GM18507 (cell line): ENCODE measurements at regions not wholly inside any gene's neighbourhood (a gene's known extent, or its start where the extent isn't known, plus 50 kb on each side); places are given as distances from the start of the nearest gene placed in this dataset.

Experiments used
- DNase-seq: peaks from one replicate; pipeline ENCODE4 v3.0.0; 2011; ENCODE audit warnings: low read depth; ENCODE audit not compliant: insufficient read length; ENCODE audit errors: extremely low spot score
- FAIRE-seq: peaks from 2 replicates; lab custom pipeline; 2011; peaks lifted over from hg19 to GRCh38; lab: Jason Lieb, UNC

DNA sequence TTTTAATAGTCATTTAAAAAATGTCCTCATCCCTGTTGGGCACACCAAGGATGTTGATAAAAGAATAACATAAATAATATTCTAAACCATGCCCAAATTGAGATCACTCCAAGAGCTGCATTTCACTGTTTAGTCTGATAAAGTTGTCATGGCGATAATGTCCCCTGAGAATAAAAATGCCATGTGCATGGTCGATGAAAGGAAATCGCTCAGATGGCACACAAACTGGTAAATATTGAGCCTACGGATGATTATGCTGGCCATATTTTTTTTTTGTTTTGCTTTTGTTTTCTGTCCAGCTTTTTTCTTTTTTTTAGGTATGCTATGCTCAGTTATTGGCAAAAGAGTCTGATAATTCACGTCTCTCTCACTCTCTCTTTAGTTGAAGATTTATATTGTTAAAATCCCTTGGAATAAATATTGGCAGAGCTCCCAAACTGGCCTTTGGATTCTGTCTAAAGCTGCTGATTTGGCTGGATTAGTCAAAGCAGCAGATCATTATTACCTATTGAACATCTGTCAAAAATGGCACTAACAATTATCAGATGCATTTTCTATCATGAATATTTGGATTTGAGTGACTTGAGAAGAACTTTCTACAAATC lies 643.8 kb downstream of the SQOR start:
- FAIRE-seq, result no peak
- no peak for DNase-seq

DNA sequence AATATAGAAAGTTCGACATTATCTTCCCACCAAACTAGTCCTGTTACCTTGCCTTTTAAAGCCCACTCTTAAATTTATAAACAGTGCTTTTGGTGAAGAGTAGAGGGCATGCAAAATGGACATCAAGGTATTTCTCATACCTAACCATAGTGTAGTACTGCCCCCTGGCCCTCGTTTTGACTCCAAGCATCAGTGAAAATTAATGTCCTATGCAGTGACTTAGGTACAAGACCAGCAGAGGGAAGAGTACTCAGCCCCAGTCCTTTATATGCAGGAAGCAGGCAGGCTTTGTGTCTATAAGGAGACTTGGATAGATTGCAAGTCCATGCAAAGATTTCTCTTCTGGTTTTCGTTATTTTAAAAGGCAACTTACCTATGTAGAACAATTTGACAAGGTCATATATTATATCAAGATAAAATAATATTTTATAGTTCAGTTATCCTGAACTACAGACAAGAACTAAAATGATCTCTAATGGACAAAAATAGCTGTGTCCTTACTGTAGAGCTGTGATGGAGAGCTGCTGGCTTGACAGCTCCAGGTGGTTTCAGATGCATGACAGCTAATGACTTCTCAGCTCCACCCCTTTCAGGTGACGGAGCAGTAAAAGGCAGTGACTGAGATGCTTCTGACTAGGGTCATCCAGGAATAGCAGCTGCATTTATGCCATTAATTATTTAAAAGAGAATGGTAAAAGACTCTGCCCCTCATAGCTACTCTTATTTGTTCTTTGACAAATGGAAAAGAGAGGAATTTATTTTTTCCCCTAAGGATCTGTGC lies 646.1 kb downstream of the SQOR start:
- DNase-seq (no peak), FAIRE-seq (no peak)

DNA sequence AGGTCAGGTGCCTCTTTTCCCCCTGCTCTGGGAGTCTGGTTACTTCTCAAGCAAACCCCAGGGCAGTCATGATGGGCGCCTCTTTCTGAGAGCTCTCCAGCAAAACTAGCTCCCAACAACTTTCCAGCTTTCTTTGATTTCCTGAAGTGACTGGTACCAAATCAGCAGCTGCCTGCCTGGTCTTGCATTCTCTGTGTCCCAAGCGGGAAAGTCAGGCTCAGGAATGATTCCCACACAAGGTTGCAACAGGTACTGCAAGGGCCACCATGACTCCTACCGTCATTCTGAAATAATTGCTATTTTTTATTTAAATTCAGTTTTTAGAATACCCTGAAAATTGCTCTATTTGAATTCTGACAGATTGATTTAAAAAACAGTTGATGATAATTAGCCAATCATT lies 658.7 kb downstream of the SQOR start:
- no peak for FAIRE-seq
- no peak for DNase-seq

DNA sequence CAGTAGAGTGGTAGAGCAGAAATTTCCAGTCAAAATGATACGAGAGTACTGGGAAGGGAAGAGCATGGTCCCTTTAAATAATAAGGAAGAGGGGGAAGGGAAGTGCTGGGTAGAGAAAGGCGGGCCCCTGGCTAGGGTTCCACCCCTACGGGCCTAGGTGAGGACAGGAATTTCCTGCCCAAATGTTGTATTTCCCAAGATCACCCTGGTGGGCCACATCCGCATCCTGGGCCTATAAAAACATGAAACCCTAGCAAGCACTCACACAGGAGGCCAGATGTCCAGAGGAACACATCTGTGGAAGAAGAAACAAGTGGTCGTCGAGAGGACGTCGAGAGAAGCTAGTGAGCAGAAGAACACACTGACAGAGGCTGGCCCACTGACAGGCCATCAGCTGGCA lies 661.2 kb downstream of the SQOR start:
- FAIRE-seq, result no peak

DNA sequence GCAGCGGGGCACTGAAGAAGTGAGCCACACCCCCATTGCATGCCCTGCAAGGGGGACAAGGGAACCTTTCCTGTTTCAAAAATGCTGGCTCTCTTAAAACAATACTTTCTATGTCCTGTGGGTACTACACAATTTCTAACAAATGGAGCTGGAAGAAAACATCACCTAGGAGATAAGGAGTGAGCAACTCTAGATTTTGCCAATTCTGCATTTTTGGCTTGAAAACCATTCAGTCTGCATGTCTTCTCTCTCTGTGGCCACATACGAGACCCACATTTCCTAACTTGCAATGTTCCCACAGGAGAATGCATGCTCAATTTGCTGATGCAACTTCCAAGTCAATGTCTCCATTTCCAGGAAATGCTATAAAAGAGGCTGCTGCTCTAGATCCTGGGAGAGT lies 662.0 kb downstream of the SQOR start:
- no peak for DNase-seq
- no peak for FAIRE-seq

More for the DNA sequence above, 661.2 kb downstream of the SQOR start:
- no peak for DNase-seq

DNA sequence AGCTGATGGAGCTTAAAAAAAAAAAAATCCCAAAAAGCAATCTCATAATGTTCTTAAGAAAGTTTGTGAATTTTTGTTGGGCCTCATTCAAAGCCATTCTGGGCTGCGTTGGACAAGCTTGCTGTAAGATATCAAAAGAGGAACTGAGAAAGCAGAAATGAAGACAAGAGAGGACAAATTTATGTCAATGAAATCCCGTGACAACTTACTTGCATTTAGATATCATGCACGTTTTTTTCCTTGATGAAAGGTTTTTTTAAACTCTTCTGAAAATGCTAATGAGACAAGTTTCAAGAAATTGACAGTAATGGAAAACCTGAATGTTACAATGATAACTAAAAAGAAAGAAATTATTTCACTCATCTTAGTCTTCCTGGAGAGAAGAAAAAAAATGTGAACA lies 662.9 kb downstream of the SQOR start:
- no peak for FAIRE-seq
- DNase-seq, result no peak

DNA sequence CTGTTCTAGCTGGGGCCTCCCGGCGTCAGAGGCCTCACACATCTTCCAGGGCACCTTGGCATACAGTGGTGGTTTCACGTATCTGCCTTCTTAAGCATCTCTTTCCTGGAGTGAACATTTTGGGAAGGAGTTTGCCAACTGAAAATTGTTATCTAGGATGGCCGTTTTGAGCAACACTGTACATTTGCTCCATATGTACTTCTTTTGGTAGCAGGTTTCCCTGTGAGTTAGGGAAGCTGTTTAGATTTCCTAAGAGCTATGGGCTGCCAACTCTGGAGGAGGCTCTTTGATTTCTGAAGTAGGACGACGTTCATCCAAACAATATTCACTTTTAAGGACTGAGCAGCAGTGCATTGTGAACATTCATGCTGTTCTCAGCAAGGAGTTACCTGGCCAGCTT lies 665.9 kb downstream of the SQOR start:
- FAIRE-seq (no peak), DNase-seq (no peak)

DNA sequence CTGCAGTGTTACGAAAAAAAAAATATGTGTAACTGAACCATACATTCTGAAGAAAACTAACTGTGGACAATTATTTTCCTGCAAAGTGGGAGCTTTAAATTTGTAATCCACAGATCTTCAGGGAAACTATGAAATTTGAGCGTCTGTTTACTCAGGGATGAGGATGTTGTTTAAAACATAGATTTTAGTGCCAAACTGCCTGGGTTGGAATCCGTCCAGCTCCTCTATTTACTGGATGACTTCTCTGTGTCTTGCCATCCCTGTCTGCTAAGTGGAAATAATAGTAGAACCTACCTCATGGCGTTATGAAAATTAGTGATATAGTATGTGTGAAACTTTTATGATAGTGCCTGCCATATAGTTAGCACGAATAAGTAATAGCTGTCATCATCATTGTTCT lies 666.5 kb downstream of the SQOR start:
- FAIRE-seq (no peak), DNase-seq (no peak)

DNA sequence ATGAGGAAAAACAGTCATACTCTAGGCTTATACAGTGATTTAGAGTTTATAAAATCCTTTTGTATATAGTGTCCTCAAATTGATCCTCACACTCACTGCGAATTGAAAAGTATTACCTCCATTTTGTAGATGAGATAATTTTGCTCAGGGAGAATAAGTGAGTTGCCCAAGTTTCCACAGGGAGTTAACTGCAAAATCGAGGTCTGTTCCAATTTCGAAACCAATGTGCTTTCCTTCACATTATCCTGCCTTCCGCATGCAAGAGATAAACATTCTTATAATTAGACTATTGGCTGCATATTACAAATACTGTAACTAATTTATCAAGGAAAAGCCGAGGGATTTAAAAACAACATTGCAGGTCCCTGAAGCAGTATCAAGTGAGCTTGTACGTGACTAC lies 667.0 kb downstream of the SQOR start:
- FAIRE-seq (no peak), DNase-seq (no peak)

DNA sequence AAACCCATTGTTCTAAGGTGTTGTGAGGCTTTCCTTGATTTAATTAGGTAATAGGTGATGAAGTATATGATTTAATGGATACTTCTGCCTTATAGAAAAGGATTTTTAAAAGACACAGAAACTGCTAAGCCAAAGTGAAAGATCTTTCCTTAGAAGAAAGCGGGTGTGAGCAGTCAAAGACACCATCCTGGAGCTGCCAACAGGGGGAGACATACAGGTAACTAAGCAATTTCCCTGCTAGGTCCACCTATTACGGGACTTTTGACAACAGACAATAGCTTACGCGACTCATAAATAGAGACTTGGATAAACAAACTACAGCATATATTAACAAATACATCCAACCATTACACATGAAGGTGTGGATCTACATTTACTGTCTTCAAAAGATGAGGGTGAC lies 669.5 kb downstream of the SQOR start:
- DNase-seq, result no peak
- no peak for FAIRE-seq

DNA sequence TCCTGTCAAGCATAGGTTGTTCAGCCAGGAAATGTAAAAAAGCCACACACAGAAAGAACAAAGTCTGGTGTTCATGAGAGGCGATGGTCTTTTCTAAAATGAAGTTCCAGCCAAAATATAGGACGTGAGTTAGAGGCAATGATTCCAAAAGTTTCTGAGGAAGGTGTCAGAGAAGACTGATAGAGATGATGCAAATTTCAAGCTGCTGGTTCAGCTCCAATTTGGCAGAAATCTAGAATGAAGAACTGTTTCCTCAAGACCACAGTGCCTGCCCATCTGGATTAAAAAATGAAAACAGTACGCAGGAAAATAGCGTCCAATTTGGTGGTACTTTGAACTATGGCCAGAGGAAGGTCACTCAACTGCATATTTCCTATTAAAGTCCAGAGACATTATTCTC lies 672.9 kb downstream of the SQOR start:
- DNase-seq (no peak), FAIRE-seq (no peak)

DNA sequence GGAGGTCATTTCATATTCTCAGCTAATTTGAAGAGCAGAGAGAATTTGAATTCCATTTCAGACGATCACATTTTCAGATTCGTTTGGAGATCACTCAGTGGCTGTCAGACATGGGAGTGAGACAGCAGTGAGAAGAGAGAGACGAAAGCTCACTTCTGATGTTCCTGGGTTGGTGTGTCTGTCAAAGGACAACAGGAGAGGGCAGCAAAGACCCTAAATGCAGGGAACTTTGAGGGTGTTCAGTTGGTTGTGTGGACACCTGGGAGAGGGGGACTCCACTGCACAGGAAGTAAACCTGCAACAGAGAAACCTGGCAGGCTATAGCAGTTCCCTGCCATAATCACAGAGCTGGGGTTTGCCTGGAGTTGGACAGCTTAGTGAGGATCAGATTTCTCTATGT lies 675.1 kb downstream of the SQOR start:
- FAIRE-seq (no peak), DNase-seq (no peak)

DNA sequence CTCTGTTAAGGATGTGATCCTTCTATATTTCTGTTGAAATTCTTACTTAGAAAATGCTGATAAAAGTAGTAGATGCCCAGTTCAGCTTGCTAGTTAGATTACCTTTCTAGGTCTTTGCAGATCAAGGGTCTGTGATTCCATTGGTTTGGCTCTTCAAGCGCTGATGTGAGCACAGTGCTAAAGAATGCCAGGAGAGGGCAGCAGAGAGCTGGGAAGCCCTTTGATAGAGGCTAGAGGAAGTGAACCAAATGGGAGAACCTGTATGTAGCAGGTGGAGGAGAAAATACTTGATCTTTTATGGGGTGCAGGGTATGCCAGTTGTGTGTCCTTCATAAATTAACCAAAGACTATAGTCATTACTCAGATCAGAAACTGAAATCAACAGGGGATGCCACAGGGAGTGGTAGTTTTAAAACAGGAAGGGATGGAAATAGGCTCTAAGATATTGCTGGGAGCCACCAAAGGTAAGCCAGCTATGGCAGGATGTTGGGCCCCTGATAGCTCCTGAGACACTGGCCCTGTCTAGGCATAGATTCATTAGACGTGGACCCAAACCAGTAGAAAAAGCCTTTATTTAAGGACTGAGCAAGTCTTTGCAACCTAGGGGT lies 677.4 kb downstream of the SQOR start:
- DNase-seq (peak; percentile 2), FAIRE-seq (peak; percentile 45)

DNA sequence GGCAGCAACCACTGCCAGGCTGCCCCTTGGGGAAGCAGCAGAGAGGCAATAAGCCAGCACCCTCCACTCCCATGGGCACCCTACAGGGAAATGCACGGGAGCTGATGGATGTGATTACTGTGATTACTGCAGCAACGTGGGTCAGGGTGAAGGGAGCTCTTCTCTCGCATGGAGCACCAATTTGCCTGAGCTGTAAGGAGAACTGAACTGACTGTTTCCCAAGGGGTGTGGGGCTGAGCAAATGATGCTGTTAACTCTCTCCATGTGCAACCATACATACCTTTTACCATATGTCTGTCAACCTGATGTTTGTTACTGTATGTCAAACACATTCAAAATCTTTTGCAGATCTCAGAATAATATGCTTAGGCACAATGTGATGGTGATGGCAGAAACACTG lies 680.6 kb downstream of the SQOR start:
- DNase-seq (no peak), FAIRE-seq (no peak)

DNA sequence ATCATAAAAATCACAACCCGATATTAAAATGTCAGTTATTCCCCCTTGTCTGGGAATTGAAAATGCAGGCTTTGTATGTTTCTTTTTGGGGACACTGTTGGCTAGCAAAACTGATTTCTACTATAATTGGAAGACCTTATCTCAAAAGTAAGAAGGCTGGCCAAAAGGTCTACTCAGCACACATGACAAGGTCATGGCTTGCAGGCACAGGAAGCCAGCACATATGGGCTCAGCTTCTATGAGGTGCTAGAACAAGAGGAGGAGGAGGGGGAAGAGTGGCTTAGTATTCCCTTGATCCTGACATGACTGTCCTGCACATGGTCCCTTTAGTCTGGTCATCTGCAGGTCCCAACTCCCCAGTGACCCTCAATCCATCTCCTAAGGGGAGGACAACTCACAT lies 681.2 kb downstream of the SQOR start:
- FAIRE-seq, result no peak
- DNase-seq, result no peak

DNA sequence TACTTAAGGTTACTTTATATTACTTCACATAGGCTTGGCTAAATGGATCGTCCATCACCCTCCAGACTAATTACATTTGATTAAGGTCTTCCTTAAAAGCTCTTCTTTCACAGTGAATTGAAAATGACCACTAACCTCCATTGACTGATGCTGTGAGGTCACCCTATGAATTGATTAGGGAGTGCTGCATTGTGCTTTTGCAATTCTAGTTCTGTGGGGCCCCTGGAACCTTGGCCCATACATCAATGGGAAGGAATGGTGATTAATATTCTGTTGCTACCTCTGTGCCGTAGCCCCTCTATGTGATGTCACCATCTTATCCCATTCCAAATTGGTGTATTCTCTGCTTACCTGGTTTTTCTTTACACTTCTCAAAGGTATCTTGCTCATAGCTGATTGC lies 682.2 kb downstream of the SQOR start:
- no peak for DNase-seq
- FAIRE-seq, result no peak

DNA sequence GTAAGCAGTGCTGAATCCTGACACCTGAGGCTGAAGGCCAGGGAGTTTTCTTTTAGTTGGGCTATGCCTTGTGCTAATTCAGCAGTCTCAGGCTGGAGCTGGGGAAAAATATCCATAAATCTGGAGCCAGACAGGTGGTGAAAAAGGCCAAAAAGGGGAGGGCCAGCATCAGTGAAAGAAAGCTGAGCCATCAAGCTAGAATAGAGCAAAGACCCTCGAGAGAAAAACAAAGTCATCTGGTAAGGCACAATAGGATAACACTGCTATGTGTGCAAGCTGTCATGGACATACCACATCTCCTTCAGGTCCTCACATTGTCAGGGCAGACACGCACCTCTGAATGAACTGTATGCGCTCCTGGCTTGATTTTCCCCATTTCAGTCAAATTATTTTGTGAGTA lies 687.9 kb downstream of the SQOR start:
- no peak for DNase-seq
- FAIRE-seq, result no peak

DNA sequence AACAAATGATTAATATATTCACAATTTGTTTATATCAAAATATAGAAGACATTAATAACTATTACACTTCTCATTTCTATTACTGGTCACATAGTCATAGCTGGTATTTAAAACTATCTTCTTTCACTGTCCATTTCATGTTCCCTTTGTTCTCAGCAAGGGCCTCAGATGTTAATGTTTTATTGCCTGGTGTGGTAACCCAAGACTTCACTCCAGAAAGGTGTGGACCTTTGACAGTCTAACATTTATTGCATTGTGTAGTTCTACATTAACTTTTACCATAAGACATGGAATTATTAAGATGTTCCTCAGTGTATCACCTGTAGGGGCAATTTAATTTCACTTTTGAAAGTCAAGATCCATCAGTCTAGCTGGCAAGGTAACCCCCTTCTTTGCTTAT lies 691.3 kb downstream of the SQOR start:
- no peak for DNase-seq
- FAIRE-seq, result no peak

DNA sequence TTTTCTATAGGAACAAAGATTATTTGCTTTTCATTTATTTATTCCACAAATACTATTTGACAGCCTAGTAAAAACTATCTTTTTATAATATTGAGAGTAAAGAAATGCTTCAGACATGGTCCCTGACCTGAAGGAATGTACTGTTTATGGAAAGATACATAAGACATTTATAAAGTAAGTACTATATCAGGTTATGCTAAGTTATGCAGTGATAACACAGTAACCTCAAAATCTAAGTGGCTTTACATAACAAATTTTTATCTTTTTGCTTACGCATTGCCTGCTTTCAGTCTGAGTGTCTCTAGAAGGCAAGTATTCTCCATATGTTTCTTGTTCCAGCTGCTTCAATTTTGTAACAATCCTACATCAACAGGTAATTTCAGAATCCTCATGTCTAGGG lies 694.0 kb downstream of the SQOR start:
- FAIRE-seq (no peak), DNase-seq (no peak)

DNA sequence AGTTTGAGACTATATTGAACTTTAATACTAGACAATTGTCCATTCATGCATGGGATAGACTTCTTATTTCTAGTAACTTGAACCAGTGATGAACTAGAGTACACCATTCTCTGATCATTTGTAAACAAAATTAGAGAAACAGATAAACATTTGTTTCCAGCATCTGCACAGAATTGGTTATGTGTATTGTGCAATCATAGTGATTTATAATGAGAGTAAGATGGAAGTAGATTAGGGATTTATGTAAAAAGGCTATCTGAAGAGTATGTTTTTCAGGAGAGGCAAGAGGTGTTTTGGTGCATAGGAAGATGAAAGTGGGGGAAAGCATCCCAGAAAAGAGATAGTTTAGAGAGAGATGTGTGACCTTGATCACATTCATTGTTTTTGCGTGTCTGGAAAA lies 695.0 kb downstream of the SQOR start:
- FAIRE-seq (no peak), DNase-seq (no peak)

DNA sequence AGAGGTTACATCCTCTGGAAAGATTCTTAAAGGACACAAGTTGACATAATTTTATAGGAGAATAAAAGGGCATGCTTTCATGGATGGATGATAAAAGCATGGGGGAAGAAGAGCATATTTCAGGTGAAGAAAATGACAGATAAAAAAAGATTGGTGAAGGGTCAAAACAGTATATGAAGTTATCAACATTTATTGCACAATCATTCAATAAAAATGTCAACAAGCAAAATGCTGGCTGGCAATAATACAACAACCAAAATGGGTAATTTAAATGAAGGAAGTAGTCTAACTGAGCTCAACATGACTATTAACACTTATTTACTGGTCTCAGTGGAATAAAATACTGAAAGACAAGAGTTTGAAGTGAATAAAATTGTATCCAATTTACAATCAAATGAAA lies 696.7 kb downstream of the SQOR start:
- DNase-seq, result no peak
- no peak for FAIRE-seq
